Small intestine (tissue), 7 donors: ENCODE measurements at regions not wholly inside any gene's neighbourhood (a gene's known extent, or its start where the extent isn't known, plus 50 kb on each side); places are given as distances from the start of the nearest gene placed in this dataset.
A peak's percentile ranks its signal among the peaks of the same experiment; 100 is the strongest.

Experiments used
- DNase-seq, 2 donors: peaks; one replicate each; pipeline versions ENCODE4 v3.0.0 to v3.0.0-alpha.2; 2013
- FAIRE-seq: peaks from 2 replicates; lab custom pipeline; 2012; peaks lifted over from hg19 to GRCh38; lab: Jason Lieb, UNC
- H3K27ac ChIP-seq, 3 donors: one replicate each; pipeline ENCODE4 v1.5.1; 2013; ENCODE audit warnings: low read length in 2 of 3, mild to moderate bottlenecking in 2 of 3, control low read depth in 1 of 3, inconsistent platforms in 1 of 3, low read depth in 1 of 3, moderate library complexity in 1 of 3
- H3K27me3 ChIP-seq, 3 donors: one replicate each; pipeline ENCODE4 v1.6.1; 2013; ENCODE audit warnings: low read length in 3 of 3, inconsistent platforms in 1 of 3; ENCODE audit not compliant: control insufficient read depth in 3 of 3, insufficient read depth in 3 of 3
- H3K36me3 ChIP-seq, 3 donors: one replicate each; pipeline ENCODE4 v1.6.1; 2013; ENCODE audit warnings: low read length in 3 of 3, inconsistent platforms in 1 of 3, low read depth in 1 of 3, mild to moderate bottlenecking in 1 of 3, moderate library complexity in 1 of 3; ENCODE audit not compliant: control insufficient read depth in 3 of 3, insufficient read depth in 2 of 3
- H3K4me1 ChIP-seq, 3 donors: one replicate each; pipeline ENCODE4 v1.6.1; 2013; ENCODE audit warnings: low read length in 2 of 3, inconsistent platforms in 1 of 3, low read depth in 1 of 3, mild to moderate bottlenecking in 1 of 3, moderate library complexity in 1 of 3; ENCODE audit not compliant: control insufficient read depth in 3 of 3, insufficient read depth in 2 of 3
- H3K4me3 ChIP-seq, 3 donors: one replicate each; pipeline ENCODE4 v1.5.1; 2013; ENCODE audit warnings: low read length in 3 of 3, control low read depth in 1 of 3, inconsistent platforms in 1 of 3, low read depth in 1 of 3, mild to moderate bottlenecking in 1 of 3, moderate library complexity in 1 of 3
- H3K9me3 ChIP-seq, 2 donors: one replicate each; pipeline ENCODE4 v1.6.1; 2013; ENCODE audit warnings: low read depth in 1 of 2, low read length in 1 of 2; ENCODE audit not compliant: control insufficient read depth in 2 of 2, insufficient read depth in 1 of 2
- WGBS, 3 donors: extraction: QIAGEN DNeasy Blood & Tissue Kit; methylation state at CpG; one replicate each; pipeline ENCODE4 v1.1.7; 2013; 5-methylcytosine and 5-hydroxymethylcytosine counted together
- donor health status: healthy with polysubstance abuse.
- donor health status: control.
- donor health status: control.
- donor health status: Bipolar disorder and iron deficiency.
- donor health status: healthy.

DNA sequence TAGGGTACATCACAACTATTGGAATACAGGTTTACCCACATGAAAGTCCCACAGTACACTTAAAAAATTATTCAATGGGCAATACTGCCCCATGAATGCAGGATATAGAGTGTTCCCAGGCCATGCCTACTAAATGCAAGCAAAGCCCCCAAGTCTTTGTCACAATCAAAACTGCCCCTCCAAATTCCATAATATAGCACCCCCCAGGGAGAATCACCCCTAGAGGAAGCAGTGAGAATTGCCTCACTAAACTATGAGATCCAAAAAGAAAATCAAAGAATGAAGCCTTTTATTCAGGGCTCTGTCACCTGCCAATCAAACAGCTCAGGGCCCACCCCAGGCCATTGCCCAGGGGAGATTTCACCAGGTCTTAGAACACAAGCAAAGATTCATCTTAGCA is 90.8 kb downstream of the ATPSCKMT start:
- Histone ChIP-seq H3K4me1 (peaks cover 3 to 16% (median 6%) of the 10 kb centered on the region in 3 donors), H3K36me3 (no peaks in the 10 kb centered on the region), H3K27ac (no peak overlapping the region), H3K27me3 (peaks cover 0 to 2% (median 0%) of the 10 kb centered on the region in 3 donors), H3K4me3 (no peak overlapping the region), H3K9me3 (no peaks in the 10 kb centered on the region)
- no peak for FAIRE-seq
- no peak for DNase-seq

DNA sequence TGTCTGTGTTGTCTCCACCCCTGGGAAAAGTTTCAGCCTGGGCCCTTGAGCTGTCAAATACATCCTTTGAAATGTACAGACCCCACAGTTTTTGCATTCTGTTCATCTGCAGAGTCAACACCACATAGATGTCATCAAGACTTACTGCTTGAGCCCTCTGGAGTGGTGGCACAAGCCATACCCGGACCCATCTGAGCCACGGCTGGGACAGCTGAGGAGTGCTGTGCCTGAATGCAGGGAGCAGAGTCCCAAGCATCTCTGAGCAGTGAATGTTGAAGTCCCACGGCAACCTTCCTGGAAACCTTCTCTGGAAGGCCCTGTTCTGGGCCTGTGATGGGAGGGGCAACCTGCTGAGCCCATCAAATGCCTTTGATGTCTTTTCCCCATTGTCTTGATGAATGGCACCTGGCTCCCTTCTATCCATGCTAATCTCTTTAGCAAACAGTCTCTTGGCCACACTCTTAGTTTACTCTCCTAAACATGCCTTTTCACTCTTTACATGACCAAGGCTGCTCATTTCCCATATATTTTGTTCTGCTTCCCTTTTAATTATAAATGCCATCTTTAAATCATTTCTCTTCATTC is 92.5 kb downstream of the ATPSCKMT start:
- H3K4me1 ChIP-seq, result peaks cover 3 to 16% (median 6%) of the 10 kb centered on the region in 3 donors
- no peaks in the 10 kb centered on the region for H3K27me3 ChIP-seq
- no peaks in the 10 kb centered on the region for H3K9me3 ChIP-seq
- H3K36me3 ChIP-seq, result no peaks in the 10 kb centered on the region
- H3K27ac ChIP-seq, result no peak overlapping the region
- H3K4me3 ChIP-seq, result no peak overlapping the region
- peak in 1 of 2 donors; percentile 16 for DNase-seq
- WGBS, 3 donors, result 7 to 47% (median 25%) methylated on average over 3 of the region's 3 CpGs
- no peak for FAIRE-seq

DNA sequence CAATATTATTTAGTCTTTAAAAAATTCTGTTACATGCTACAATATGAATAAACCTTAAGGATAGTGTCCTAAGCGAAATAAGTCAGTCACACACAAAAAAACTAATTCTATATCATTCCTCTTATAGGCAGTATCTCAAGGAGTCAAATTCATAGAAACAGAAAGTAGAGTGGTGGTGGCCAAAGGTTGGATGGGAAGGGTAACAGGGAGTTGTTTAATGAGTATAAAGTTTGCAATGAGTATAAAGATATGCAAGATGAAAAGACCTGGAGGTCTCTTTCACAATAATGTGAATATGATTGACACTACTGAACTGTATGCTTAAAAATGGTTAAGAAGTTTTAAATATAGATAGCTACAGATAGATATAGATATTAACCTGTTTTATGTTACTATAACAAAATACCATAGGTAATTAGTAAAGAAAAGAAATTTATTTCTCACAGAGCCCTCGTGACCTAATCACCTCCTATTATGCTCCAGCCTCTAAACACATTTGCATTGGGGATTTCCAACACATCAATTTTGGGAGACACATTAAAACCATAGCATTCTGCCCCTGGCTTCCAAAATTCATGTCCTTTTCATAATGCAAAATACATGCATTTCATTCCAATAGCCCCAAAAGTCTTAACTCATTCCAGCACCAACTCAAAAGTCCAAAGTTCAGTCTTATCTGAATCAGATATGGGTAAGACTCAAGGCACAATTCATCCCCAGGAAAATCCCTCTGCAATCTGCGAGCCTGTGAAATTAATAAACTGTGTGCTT is 93.6 kb downstream of the ATPSCKMT start:
- no peak overlapping the region for H3K27ac ChIP-seq
- DNase-seq (peak; percentile 80 to 86), FAIRE-seq (no peak)
- H3K36me3 ChIP-seq, result no peaks in the 10 kb centered on the region
- H3K9me3 ChIP-seq, result no peaks in the 10 kb centered on the region
- no peak overlapping the region for H3K4me3 ChIP-seq
- WGBS, 3 donors, result 18 to 60% (median 19%) methylated on average over 3 of the region's 3 CpGs
- no peaks in the 10 kb centered on the region for H3K27me3 ChIP-seq
- peaks cover 3 to 16% (median 6%) of the 10 kb centered on the region in 3 donors for H3K4me1 ChIP-seq

DNA sequence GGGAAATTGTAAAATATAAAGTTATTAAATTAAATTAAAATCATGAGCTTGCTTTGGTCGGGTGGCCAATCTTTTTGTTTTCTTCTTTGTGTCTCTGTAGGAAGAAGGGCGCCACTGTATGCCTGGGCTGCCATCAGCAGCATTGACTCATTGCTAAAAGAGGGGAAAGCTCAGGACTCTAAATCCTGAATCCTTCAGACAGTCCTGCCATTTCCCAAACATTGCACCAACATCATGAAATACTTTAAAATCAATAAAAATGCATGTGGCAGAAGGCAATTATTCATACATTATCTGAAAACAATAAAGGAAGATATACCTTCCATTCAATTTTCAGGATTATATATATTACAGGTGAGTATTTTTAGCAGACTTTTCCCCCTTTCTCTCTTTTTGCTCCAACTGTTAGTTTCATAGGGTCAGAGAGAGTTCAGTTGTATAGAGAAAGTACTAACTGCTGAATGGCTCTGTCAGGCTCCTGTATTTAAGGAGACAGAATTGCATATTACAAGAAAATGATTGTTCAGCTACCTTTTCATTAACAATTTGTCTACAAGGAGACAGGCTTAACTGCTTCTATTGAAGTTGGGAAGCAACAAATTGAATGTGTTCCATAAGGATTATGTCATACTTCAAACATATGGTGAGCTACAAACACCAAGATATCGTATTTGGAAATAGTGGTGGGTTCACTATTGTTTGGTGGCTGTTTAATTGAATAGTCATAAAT is 95.7 kb downstream of the ATPSCKMT start:
- WGBS, 3 donors, result 71 to 91% (median 85%) methylated on average over 3 of the region's 3 CpGs
- no peak overlapping the region for H3K4me3 ChIP-seq
- no peak overlapping the region for H3K27ac ChIP-seq
- no peaks in the 10 kb centered on the region for H3K27me3 ChIP-seq
- DNase-seq (no peak), FAIRE-seq (no peak)
- no peaks in the 10 kb centered on the region for H3K9me3 ChIP-seq
- H3K4me1 ChIP-seq, result peaks cover 3 to 16% (median 6%) of the 10 kb centered on the region in 3 donors
- H3K36me3 ChIP-seq, result no peaks in the 10 kb centered on the region

DNA sequence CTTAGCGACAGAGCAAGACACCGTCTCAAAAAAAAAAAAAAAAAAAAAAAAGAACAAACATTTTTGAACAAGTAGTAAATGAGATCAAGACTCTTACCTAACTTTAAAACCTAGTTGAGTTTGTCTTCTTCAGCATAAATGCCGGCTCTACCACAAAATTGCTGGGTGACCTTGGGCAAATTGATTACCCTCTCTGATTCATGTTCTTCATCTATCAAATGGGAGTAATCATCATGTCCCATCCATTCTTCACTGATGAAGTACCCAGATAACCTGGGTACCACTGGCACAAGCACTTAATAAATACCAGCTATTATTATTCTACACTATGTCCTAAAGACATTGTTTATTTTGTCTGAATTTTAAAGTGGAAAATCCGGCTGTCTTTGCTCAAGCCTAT is 96.3 kb downstream of the ATPSCKMT start:
- DNase-seq (no peak), FAIRE-seq (no peak)
- peaks cover 3 to 16% (median 6%) of the 10 kb centered on the region in 3 donors for H3K4me1 ChIP-seq
- WGBS, 3 donors, result 84 to 93% (median 88%) methylated on average over 4 of the region's 4 CpGs
- H3K36me3 ChIP-seq, result no peaks in the 10 kb centered on the region
- H3K27me3 ChIP-seq, result no peaks in the 10 kb centered on the region
- H3K27ac ChIP-seq, result no peak overlapping the region
- no peaks in the 10 kb centered on the region for H3K9me3 ChIP-seq
- H3K4me3 ChIP-seq, result no peak overlapping the region

DNA sequence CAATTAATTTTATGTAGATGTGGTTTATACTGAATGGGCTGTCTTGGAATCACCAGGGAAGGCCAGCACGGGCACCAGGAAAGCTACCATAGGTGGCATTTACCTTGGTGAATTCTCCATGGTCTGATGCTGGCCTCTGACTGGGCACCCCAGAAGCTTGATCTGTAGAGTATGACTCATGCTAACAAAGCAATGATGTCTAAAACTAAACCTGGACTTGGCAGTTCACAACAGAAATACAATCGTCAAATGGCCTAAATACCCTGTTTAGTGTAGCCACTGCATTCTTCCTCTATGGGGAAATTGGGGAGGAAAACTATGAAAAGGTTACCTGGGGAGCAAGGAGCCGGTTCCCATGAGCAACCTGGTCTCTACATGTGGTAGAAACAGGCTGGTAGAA is 98.0 kb downstream of the ATPSCKMT start:
- no peak overlapping the region for H3K27ac ChIP-seq
- H3K36me3 ChIP-seq, result no peaks in the 10 kb centered on the region
- 70 to 80% (median 71%) methylated on average over 3 of the region's 3 CpGs for WGBS, 3 donors
- H3K9me3 ChIP-seq, result no peaks in the 10 kb centered on the region
- H3K27me3 ChIP-seq, result no peaks in the 10 kb centered on the region
- no peak overlapping the region for H3K4me3 ChIP-seq
- peaks cover 0 to 7% (median 0%) of the 10 kb centered on the region in 3 donors for H3K4me1 ChIP-seq
- DNase-seq (no peak), FAIRE-seq (no peak)

DNA sequence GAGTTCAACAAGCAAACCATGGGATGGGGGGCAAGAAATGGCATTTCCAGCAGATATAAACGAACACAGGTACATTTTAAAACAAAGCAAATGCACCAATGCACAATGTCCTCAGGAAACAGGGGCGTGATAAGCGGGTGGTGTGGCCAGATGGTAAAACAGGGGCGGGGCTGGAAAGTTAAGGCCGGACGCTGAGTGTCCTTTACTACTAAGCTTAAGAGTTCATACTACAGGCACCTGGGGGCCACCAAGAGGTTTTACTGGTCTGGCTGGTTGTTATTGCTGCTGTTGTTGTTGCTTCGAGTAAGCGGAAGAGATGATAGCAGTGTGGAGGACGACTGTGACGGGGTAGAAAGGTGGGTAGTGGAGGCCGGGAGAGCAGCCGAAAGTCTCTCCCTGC is 99.8 kb downstream of the ATPSCKMT start:
- Histone ChIP-seq H3K4me1 (no peaks in the 10 kb centered on the region), H3K27ac (no peak overlapping the region), H3K9me3 (no peaks in the 10 kb centered on the region), H3K36me3 (no peaks in the 10 kb centered on the region), H3K4me3 (no peak overlapping the region), H3K27me3 (no peaks in the 10 kb centered on the region)
- FAIRE-seq (no peak), DNase-seq (peak in 1 of 2 donors; percentile 57)
- WGBS, 3 donors, result 76 to 83% (median 82%) methylated on average over 12 of the region's 12 CpGs

DNA sequence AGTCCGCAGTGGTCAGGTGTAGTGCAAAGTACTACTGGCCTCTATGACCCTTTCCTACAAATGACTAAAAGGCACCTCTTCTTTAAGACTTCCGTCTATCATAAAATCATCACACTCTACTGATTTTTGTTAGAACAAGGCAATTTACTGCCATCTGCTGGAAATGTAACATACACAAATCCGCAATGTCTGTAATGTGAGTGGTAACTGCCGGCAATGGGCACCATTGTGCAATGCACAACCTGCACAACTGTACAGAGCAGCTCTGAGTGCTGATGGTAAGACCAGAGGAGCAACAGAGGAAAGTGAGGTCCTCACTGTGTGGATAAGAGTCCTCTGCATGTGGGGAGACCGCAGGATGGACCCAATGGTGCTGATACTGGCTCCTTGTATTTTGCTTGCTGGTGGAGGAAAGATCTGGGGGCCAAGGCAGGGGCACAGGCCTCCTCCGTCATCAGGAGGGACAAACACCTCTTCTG is 103.7 kb downstream of the ATPSCKMT start:
- WGBS, 3 donors, result 64 to 71% (median 71%) methylated on average over 6 of the region's 6 CpGs
- no peak overlapping the region for H3K4me3 ChIP-seq
- H3K36me3 ChIP-seq, result no peaks in the 10 kb centered on the region
- no peaks in the 10 kb centered on the region for H3K27me3 ChIP-seq
- DNase-seq, result peak; percentile 18 to 73
- H3K9me3 ChIP-seq, result no peaks in the 10 kb centered on the region
- no peaks in the 10 kb centered on the region for H3K4me1 ChIP-seq
- FAIRE-seq, result no peak
- peak overlapping the region in 1 of 3 donors; percentile 34 for H3K27ac ChIP-seq
